HepG2 (cell line): ENCODE measurements at regions not wholly inside any gene's neighbourhood (a gene's known extent, or its start where the extent isn't known, plus 50 kb on each side); places are given as distances from the start of the nearest gene placed in this dataset.

Experiments
- ATAC-seq: fragments of 200-7000 bp; cut with Tn5 transposase; 3 replicates; pipeline ENCODE4 v1.9.1; 2020; ENCODE audit warnings: mild to moderate bottlenecking, moderate library complexity
- BruUV-seq: library from RNA; stranded (reverse); fragments of 400-500 nt; replicated peaks from 2 replicates; lab custom pipeline; 2021; lab: Mats Ljungman, UMichigan
- CTCF ChIA-PET: fragments of 300-600 bp; formaldehyde crosslinking; extraction: SDS; loops from one replicate; lab custom pipeline; 2021; ENCODE audit warnings: low total read pairs, inconsistent platforms, low intra/inter-chr PET ratio; lab: Yijun Ruan, JAX
- POLR2A ChIA-PET: fragments of 350-600 bp; sonication (Branson Sonifier 250); formaldehyde crosslinking; loops from one replicate; lab custom pipeline; 2020; ENCODE audit warnings: antibody characterized with exemption, inconsistent platforms; lab: Yijun Ruan, JAX
- DNase-seq: peaks from one replicate; pipeline ENCODE4 v3.0.0-alpha.2; 2015; ENCODE audit warnings: low spot score
- FAIRE-seq: peaks from 3 replicates; lab custom pipeline; 2011; peaks lifted over from hg19 to GRCh38; lab: Jason Lieb, UNC
- H2AFZ ChIP-seq: one replicate; pipeline ENCODE4 v1.6.1; 2011; ENCODE audit warnings: low read length, inconsistent platforms
- H3K27ac ChIP-seq: fragments of 300-600 bp; 3 replicates; pipeline ENCODE4 v1.8.0; 2011; ENCODE audit warnings: mixed run types, mild to moderate bottlenecking, mixed read lengths, low read length, inconsistent platforms; ENCODE audit not compliant: insufficient read depth; ENCODE audit errors: extremely low read length
- H3K27me3 ChIP-seq, 2 experiments: fragments of 200-600 bp in 1 of 2; 2 replicates in 1 of 2; 3 replicates in 1 of 2; pipeline versions ENCODE4 v1.6.0 to v1.8.0; 2011; ENCODE audit warnings: low read length in 2 of 2, mild to moderate bottlenecking in 2 of 2, moderate library complexity in 2 of 2, inconsistent platforms in 1 of 2; ENCODE audit not compliant: insufficient read depth in 2 of 2, control insufficient read depth in 1 of 2
- H3K36me3 ChIP-seq, 2 experiments: fragments of 200-600 bp in 1 of 2; replicated peaks in 1 of 2; 2 replicates in 1 of 2; 3 replicates in 1 of 2; pipeline versions ENCODE4 v1.5.1 to v1.8.0; 2011; ENCODE audit warnings: low read length in 2 of 2, inconsistent platforms in 1 of 2; ENCODE audit not compliant: insufficient read depth in 2 of 2, control insufficient read depth in 1 of 2
- H3K4me1 ChIP-seq: 2 replicates; pipeline ENCODE4 v1.5.1; 2012; ENCODE audit warnings: low read length, inconsistent platforms; ENCODE audit not compliant: insufficient read depth
- H3K4me2 ChIP-seq: 2 replicates; pipeline ENCODE4 v1.6.0; 2011; ENCODE audit warnings: low read depth, low read length, inconsistent platforms
- H3K4me3 ChIP-seq, 3 experiments: fragments of 200-600 bp in 1 of 3; sonication (generic), shearing (Covaris generic) in 1 of 3; replicated peaks in 1 of 3; 2 replicates each; pipeline ENCODE4 v1.5.1; 2011 to 2016; ENCODE audit warnings: low read length in 3 of 3, inconsistent platforms in 2 of 3, low read depth in 2 of 3, mild to moderate bottlenecking in 2 of 3, control low read depth in 1 of 3, mixed read lengths in 1 of 3; ENCODE audit not compliant: insufficient read depth in 1 of 3
- H3K79me2 ChIP-seq: one replicate; pipeline ENCODE4 v1.6.1; 2011; ENCODE audit warnings: low read length, inconsistent platforms; ENCODE audit not compliant: insufficient read depth
- H3K9ac ChIP-seq: 2 replicates; pipeline ENCODE4 v1.6.0; 2011; ENCODE audit warnings: mild to moderate bottlenecking, low read depth, low read length, inconsistent platforms; ENCODE audit not compliant: insufficient read depth
- H3K9me3 ChIP-seq: 2 replicates; pipeline ENCODE4 v1.5.1; 2012; ENCODE audit warnings: mild to moderate bottlenecking, low read length
- H4K20me1 ChIP-seq: 2 replicates; pipeline ENCODE4 v1.6.0; 2011; ENCODE audit warnings: inconsistent platforms, mild to moderate bottlenecking, low read length, moderate library complexity; ENCODE audit not compliant: insufficient read depth
- ARHGAP35 ChIP-seq: sonication (generic); formaldehyde crosslinking; IDR thresholded peaks from 2 replicates; pipeline ENCODE4 v1.9.0; 2022; ENCODE audit warnings: mild to moderate bottlenecking, inconsistent platforms, moderate library complexity, missing genetic modification reagents, borderline replicate concordance
- ATF5 ChIP-seq: sonication (generic); formaldehyde crosslinking; IDR thresholded peaks from 2 replicates; pipeline ENCODE4 v1.4.0; 2020; ENCODE audit warnings: mild to moderate bottlenecking, low read depth, missing genetic modification reagents
- DRAP1 ChIP-seq: IDR thresholded peaks from 2 replicates; pipeline ENCODE4 v1.6.1; 2016; ENCODE audit warnings: missing genetic modification reagents, missing compliant biosample characterization
- E2F2 ChIP-seq: sonication (generic); formaldehyde crosslinking; IDR thresholded peaks from 2 replicates; pipeline ENCODE4 v1.4.0; 2020; ENCODE audit warnings: missing genetic modification reagents, borderline replicate concordance
- GPN1 ChIP-seq: sonication (generic); formaldehyde crosslinking; IDR thresholded peaks from 2 replicates; pipeline ENCODE4 v1.5.1; 2020; ENCODE audit warnings: missing genetic modification reagents, borderline replicate concordance
- GZF1 ChIP-seq: sonication (generic); formaldehyde crosslinking; IDR thresholded peaks from 2 replicates; pipeline ENCODE4 v1.5.1; 2020; ENCODE audit warnings: mild to moderate bottlenecking, missing genetic modification reagents
- MED1 ChIP-seq: sonication (generic); formaldehyde crosslinking; IDR thresholded peaks from 2 replicates; pipeline ENCODE4 v1.4.0; 2020; ENCODE audit warnings: missing genetic modification reagents
- RBM39 ChIP-seq: fragments of 200-400 bp; formaldehyde crosslinking; IDR thresholded peaks from one replicate; pipeline ENCODE4 v1.6.1; 2018; ENCODE audit warnings: antibody characterized with exemption, mild to moderate bottlenecking, low read depth, low read length; ENCODE audit not compliant: poor library complexity, severe bottlenecking
- REXO4 ChIP-seq: sonication (generic); formaldehyde crosslinking; IDR thresholded peaks from 2 replicates; pipeline ENCODE4 v1.8.0; 2022; ENCODE audit warnings: missing genetic modification reagents, mild to moderate bottlenecking, borderline replicate concordance
- RORA ChIP-seq: sonication (generic); formaldehyde crosslinking; IDR thresholded peaks from 2 replicates; pipeline ENCODE4 v1.5.0; 2020; ENCODE audit warnings: mild to moderate bottlenecking, missing genetic modification reagents, moderate library complexity
- SKIL ChIP-seq: sonication (generic); formaldehyde crosslinking; IDR thresholded peaks from 2 replicates; pipeline ENCODE4 v1.8.0; 2022; ENCODE audit warnings: missing genetic modification reagents, mild to moderate bottlenecking, moderate library complexity, borderline replicate concordance
- SMARCE1 ChIP-seq: fragments of 450-650 bp; IDR thresholded peaks from 2 replicates; pipeline ENCODE4 v1.6.1; 2017; ENCODE audit warnings: borderline replicate concordance
- ZFX ChIP-seq: sonication (generic); formaldehyde crosslinking; IDR thresholded peaks from 2 replicates; pipeline ENCODE4 v1.4.0; 2020; ENCODE audit warnings: mild to moderate bottlenecking, low read depth, missing genetic modification reagents, moderate library complexity
- ZNF264 ChIP-seq: sonication (generic); formaldehyde crosslinking; IDR thresholded peaks from 2 replicates; pipeline ENCODE4 v1.4.0; 2020; ENCODE audit warnings: missing genetic modification reagents
- ZNF280D ChIP-seq: sonication (generic); formaldehyde crosslinking; IDR thresholded peaks from 2 replicates; pipeline ENCODE4 v1.5.1; 2020; ENCODE audit warnings: mild to moderate bottlenecking, missing genetic modification reagents
- ZNF572 ChIP-seq: sonication (generic); formaldehyde crosslinking; IDR thresholded peaks from 2 replicates; pipeline ENCODE4 v1.5.1; 2020; ENCODE audit warnings: mild to moderate bottlenecking, missing genetic modification reagents
- ZNF644 ChIP-seq: IDR thresholded peaks from 2 replicates; pipeline ENCODE4 v1.6.1; 2016; ENCODE audit warnings: low read depth
- ZNF772 ChIP-seq: sonication (generic); formaldehyde crosslinking; IDR thresholded peaks from 2 replicates; pipeline ENCODE4 v1.5.0; 2020; ENCODE audit warnings: mild to moderate bottlenecking, missing genetic modification reagents
- ZNF841 ChIP-seq: sonication (generic); formaldehyde crosslinking; IDR thresholded peaks from 2 replicates; pipeline ENCODE4 v1.8.1; 2023; ENCODE audit warnings: missing genetic modification reagents, borderline replicate concordance
- WGBS: methylation state at CpG from one replicate; pipeline ENCODE4 v1.1.6; 2017; ENCODE audit warnings: low lambda C conversion rate; 5-methylcytosine and 5-hydroxymethylcytosine counted together
- in situ Hi-C: cut with HindIII; loops from 2 replicates; pipeline ENCODE4 v1.10.0; 2017; ENCODE audit warnings: low pct_unique_long_range_greater_than_20kb; ENCODE audit not compliant: extremely low pct_ligation_motif_present
- intact Hi-C: fragments of 100-400 bp; cut with micrococcal nuclease; formaldehyde crosslinking; loops from one replicate; pipeline ENCODE4 v1.10.0; 2022; ENCODE audit not compliant: unreplicated experiment

GRCh38 chr9:126113176-126113575, 213.5 kb upstream of the MVB12B start:
- Histone ChIP-seq H2AFZ (no peak overlapping the region), H4K20me1 (no peaks in the 10 kb centered on the region), H3K9me3 (no peaks in the 10 kb centered on the region), H3K36me3 (no peaks in the 10 kb centered on the region), H3K27ac (no peak overlapping the region), H3K4me1 (no peaks in the 10 kb centered on the region), H3K4me2 (no peak overlapping the region), H3K4me3 (no peak overlapping the region), H3K79me2 (no peaks in the 10 kb centered on the region), H3K9ac (no peak overlapping the region), H3K27me3 (peaks cover 4 to 67% of the 10 kb centered on the region in 2 experiments; a peak in 3 of 5 replicates)
- DNase-seq (no peak), FAIRE-seq (no peak), ATAC-seq (no peak)
- TF ChIP-seq ZNF264 (no peak), ZNF572 (CRISPR knock-in tag) (no peak), RBM39 (no peak), RORA (CRISPR knock-in tag) (no peak), E2F2 (CRISPR knock-in tag) (no peak), ARHGAP35 (CRISPR knock-in tag) (no peak), ZNF644 (CRISPR knock-in tag) (no peak), DRAP1 (no peak), ZNF772 (no peak), ZNF841 (no peak), REXO4 (no peak), GPN1 (CRISPR knock-in tag) (no peak), ATF5 (CRISPR knock-in tag) (no peak), SKIL (CRISPR knock-in tag) (no peak), GZF1 (CRISPR knock-in tag) (no peak), ZNF280D (no peak), MED1 (no peak), ZFX (no peak), SMARCE1 (no peak)
- intact Hi-C loops = no loop called here
- POLR2A ChIA-PET = no interaction called here
- 0% methylated on average over 2 of the region's 2 CpGs for WGBS
- no TSS peak for BruUV-seq
- in situ Hi-C loops = no loop called here
- CTCF ChIA-PET = no interaction called here
